H1 (cell line): ENCODE measurements at regions not wholly inside any gene's neighbourhood (a gene's known extent, or its start where the extent isn't known, plus 50 kb on each side); places are given as distances from the start of the nearest gene placed in this dataset.

ENCODE experiments used
- CTCF ChIA-PET: fragments of 300-600 bp; sonication (Branson Sonifier 250); formaldehyde crosslinking; loops from one replicate; lab custom pipeline; 2021; ENCODE audit not compliant: partially characterized antibody; lab: Charles Lee
- POLR2A ChIA-PET: fragments of 300-600 bp; sonication (Branson Sonifier 250); formaldehyde crosslinking; loops from one replicate; lab custom pipeline; 2021; ENCODE audit warnings: inconsistent platforms; ENCODE audit not compliant: partially characterized antibody; lab: Charles Lee
- DNase-seq, 2 experiments: peaks; one replicate each; pipeline versions ENCODE4 v3.0.0 to v3.0.0-alpha.2; 2010 to 2022; ENCODE audit warnings: low spot score in 2 of 2, low read depth in 1 of 2, mixed read lengths in 1 of 2
- FAIRE-seq: peaks from 2 replicates; lab custom pipeline; 2011; peaks lifted over from hg19 to GRCh38; lab: Jason Lieb, UNC
- H2AFZ ChIP-seq: 2 replicates; pipeline ENCODE4 v1.8.1; 2012; ENCODE audit warnings: low read length, inconsistent platforms
- H2AK5ac ChIP-seq: 2 replicates; pipeline ENCODE4 v1.6.1; 2013; ENCODE audit warnings: low read depth, low read length
- H2BK120ac ChIP-seq: replicated peaks from 2 replicates; pipeline ENCODE3; 2013; ENCODE audit warnings: low read depth, low read length, inconsistent platforms
- H2BK12ac ChIP-seq: 2 replicates; pipeline ENCODE4 v1.6.1; 2013; ENCODE audit warnings: low read depth, low read length
- H2BK15ac ChIP-seq: 2 replicates; pipeline ENCODE4 v1.6.1; 2013; ENCODE audit warnings: low read length
- H2BK20ac ChIP-seq: 2 replicates; pipeline ENCODE4 v1.6.1; 2013; ENCODE audit warnings: low read length
- H2BK5ac ChIP-seq: 2 replicates; pipeline ENCODE4 v1.6.1; 2013; ENCODE audit warnings: low read depth, low read length
- H3K14ac ChIP-seq: 2 replicates; pipeline ENCODE4 v1.6.1; 2013; ENCODE audit warnings: inconsistent platforms; ENCODE audit not compliant: insufficient read length
- H3K18ac ChIP-seq: 2 replicates; pipeline ENCODE4 v1.6.1; 2013; ENCODE audit warnings: low read length; ENCODE audit errors: extremely low read depth
- H3K23ac ChIP-seq: 2 replicates; pipeline ENCODE4 v1.6.1; 2013; ENCODE audit warnings: inconsistent platforms; ENCODE audit not compliant: insufficient read length
- H3K23me2 ChIP-seq: 2 replicates; pipeline ENCODE4 v1.6.1; 2013; ENCODE audit warnings: low read depth, low read length
- H3K27ac ChIP-seq: 2 replicates; pipeline ENCODE4 v1.6.1; 2011; ENCODE audit warnings: low read depth, low read length, inconsistent platforms
- H3K27me3 ChIP-seq, 4 experiments: replicated peaks in 1 of 4; 1 replicate in 1 of 4; 2 replicates in 3 of 4; pipeline versions ENCODE4 v1.6.1 to v1.8.1; 2011 to 2013; ENCODE audit warnings: low read length in 3 of 4, mild to moderate bottlenecking in 3 of 4, inconsistent platforms in 2 of 4, mixed read lengths in 2 of 4, moderate library complexity in 1 of 4; ENCODE audit not compliant: control insufficient read depth in 3 of 4, insufficient read depth in 3 of 4; ENCODE audit errors: extremely low read depth in 1 of 4
- H3K36me3 ChIP-seq, 4 experiments: 2 replicates each; pipeline versions ENCODE4 v1.6.1 to v1.8.1; 2011 to 2013; ENCODE audit warnings: mild to moderate bottlenecking in 4 of 4, low read length in 3 of 4, moderate library complexity in 2 of 4, control low read depth in 1 of 4, inconsistent platforms in 1 of 4; ENCODE audit not compliant: insufficient read depth in 4 of 4, control insufficient read depth in 2 of 4
- H3K4ac ChIP-seq: replicated peaks from 2 replicates; pipeline ENCODE3; 2013; ENCODE audit warnings: low read length, low read depth, mixed read lengths, inconsistent platforms; ENCODE audit not compliant: insufficient read length
- H3K4me1 ChIP-seq, 4 experiments: replicated peaks in 1 of 4; 1 replicate in 1 of 4; 2 replicates in 3 of 4; pipeline versions ENCODE4 v1.6.1 to v1.8.1; 2011 to 2013; ENCODE audit warnings: low read length in 3 of 4, inconsistent platforms in 2 of 4, mixed read lengths in 1 of 4; ENCODE audit not compliant: insufficient read depth in 4 of 4, control insufficient read depth in 3 of 4
- H3K4me2 ChIP-seq, 2 experiments: 2 replicates each; pipeline versions ENCODE4 v1.6.1 to v1.8.1; 2011 to 2013; ENCODE audit warnings: low read depth in 2 of 2, low read length in 2 of 2, control low read depth in 1 of 2, inconsistent platforms in 1 of 2, mild to moderate bottlenecking in 1 of 2; ENCODE audit not compliant: insufficient read depth in 1 of 2
- H3K4me3 ChIP-seq, 4 experiments: fragments of 200-600, 300-600 bp in 1 of 4; sonication (generic), shearing (Covaris generic), sonication (Bioruptor Twin) in 1 of 4; 2 replicates each; pipeline versions ENCODE4 v1.5.1 to v1.8.1; 2011 to 2016; ENCODE audit warnings: low read length in 4 of 4, low read depth in 3 of 4, control low read depth in 2 of 4, inconsistent platforms in 2 of 4, mild to moderate bottlenecking in 2 of 4, mixed read lengths in 1 of 4, moderate library complexity in 1 of 4; ENCODE audit not compliant: insufficient read depth in 2 of 4; ENCODE audit errors: extremely low read depth in 1 of 4
- H3K56ac ChIP-seq: replicated peaks from 2 replicates; pipeline ENCODE3; 2013; ENCODE audit warnings: low read depth, mild to moderate bottlenecking, mixed read lengths, low read length, inconsistent platforms; ENCODE audit not compliant: insufficient read length
- H3K79me1 ChIP-seq: 2 replicates; pipeline ENCODE4 v1.6.1; 2013; ENCODE audit warnings: low read depth, low read length, control low read depth
- H3K79me2 ChIP-seq, 2 experiments: 2 replicates each; pipeline versions ENCODE4 v1.6.1 to v1.8.1; 2012 to 2013; ENCODE audit warnings: low read length in 2 of 2, mild to moderate bottlenecking in 2 of 2, inconsistent platforms in 1 of 2; ENCODE audit not compliant: insufficient read depth in 2 of 2, control insufficient read depth in 1 of 2
- H3K9ac ChIP-seq, 4 experiments: replicated peaks in 1 of 4; 1 replicate in 1 of 4; 2 replicates in 3 of 4; pipeline versions ENCODE4 v1.6.1 to v1.8.1; 2011 to 2013; ENCODE audit warnings: low read depth in 3 of 4, low read length in 3 of 4, control low read depth in 2 of 4, mild to moderate bottlenecking in 2 of 4, moderate library complexity in 2 of 4, inconsistent platforms in 1 of 4; ENCODE audit errors: extremely low read depth in 1 of 4
- H3K9me3 ChIP-seq, 2 experiments: 2 replicates each; pipeline versions ENCODE4 v1.6.1 to v1.8.1; 2012 to 2013; ENCODE audit warnings: mild to moderate bottlenecking in 2 of 2, moderate library complexity in 2 of 2, control low read depth in 1 of 2, inconsistent platforms in 1 of 2, low read depth in 1 of 2, low read length in 1 of 2, mixed read lengths in 1 of 2; ENCODE audit not compliant: insufficient read depth in 2 of 2
- H4K20me1 ChIP-seq, 2 experiments: replicated peaks in 1 of 2; 2 replicates each; pipeline versions ENCODE3 to v1.8.1; 2011 to 2013; ENCODE audit warnings: inconsistent platforms in 2 of 2, low read length in 2 of 2, mild to moderate bottlenecking in 1 of 2; ENCODE audit not compliant: insufficient read depth in 2 of 2, control insufficient read depth in 1 of 2
- H4K5ac ChIP-seq: 2 replicates; pipeline ENCODE4 v1.6.1; 2013; ENCODE audit warnings: low read length, low read depth, mixed read lengths, inconsistent platforms; ENCODE audit not compliant: insufficient read length
- H4K8ac ChIP-seq: 2 replicates; pipeline ENCODE4 v1.8.0; 2013; ENCODE audit warnings: mild to moderate bottlenecking, moderate library complexity, low read length, inconsistent platforms; ENCODE audit not compliant: insufficient read depth; ENCODE audit errors: extremely low read depth
- H4K91ac ChIP-seq: replicated peaks from 2 replicates; pipeline ENCODE3; 2013; ENCODE audit warnings: low read length, mixed read lengths, inconsistent platforms; ENCODE audit not compliant: insufficient read length
- ATF3 ChIP-seq: IDR thresholded peaks from 2 replicates; pipeline ENCODE4 v1.6.1; 2011; ENCODE audit warnings: low read depth, mild to moderate bottlenecking, low read length; ENCODE audit not compliant: insufficient read depth
- BACH1 ChIP-seq: IDR thresholded peaks from 2 replicates; pipeline ENCODE4 v1.6.1; 2012; ENCODE audit warnings: low read length, improper control_type of control experiment
- BRCA1 ChIP-seq: IDR thresholded peaks from 2 replicates; pipeline ENCODE4 v1.6.1; 2012; ENCODE audit warnings: low read depth, low read length, improper control_type of control experiment
- CBX5 ChIP-seq: fragments of 300-800, 300-1000 bp; sonication (generic); IDR thresholded peaks from 2 replicates; pipeline ENCODE4 v1.7.1; 2016; ENCODE audit warnings: antibody characterized with exemption, low read length, low read depth
- CBX8 ChIP-seq: fragments of 300-800, 300-1000 bp; sonication (generic); IDR thresholded peaks from 2 replicates; pipeline ENCODE4 v1.7.1; 2016; ENCODE audit warnings: low read depth, low read length, borderline replicate concordance
- KDM1A ChIP-seq: fragments of 200-600, 300-600 bp; sonication (generic); IDR thresholded peaks from 2 replicates; pipeline ENCODE4 v1.7.1; 2016; ENCODE audit warnings: mild to moderate bottlenecking, low read length, borderline replicate concordance
- RNF2 ChIP-seq: fragments of 200-900, 300-1000 bp; sonication (generic); IDR thresholded peaks from 2 replicates; pipeline ENCODE4 v1.7.1; 2016; ENCODE audit warnings: borderline replicate concordance, low read depth, mild to moderate bottlenecking, antibody characterized with exemption, low read length; ENCODE audit not compliant: poor library complexity, severe bottlenecking; ENCODE audit errors: missing control alignments
- WGBS, 2 experiments: shearing (Covaris generic) in 1 of 2; methylation state at CpG; one replicate each; pipeline versions ENCODE4 v1.1.6 to v1.1.7; 2013 to 2015; ENCODE audit warnings: low lambda C conversion rate in 2 of 2, mixed read lengths in 2 of 2, inconsistent platforms in 1 of 2, low coverage in 1 of 2, missing lambda C conversion rate in 1 of 2; ENCODE audit not compliant: insufficient replicate concordance in 2 of 2, insufficient coverage in 1 of 2, insufficient read length in 1 of 2; ENCODE audit errors: extremely low coverage in 1 of 2, missing lambda C conversion rate in 1 of 2; 5-methylcytosine and 5-hydroxymethylcytosine counted together

DNA sequence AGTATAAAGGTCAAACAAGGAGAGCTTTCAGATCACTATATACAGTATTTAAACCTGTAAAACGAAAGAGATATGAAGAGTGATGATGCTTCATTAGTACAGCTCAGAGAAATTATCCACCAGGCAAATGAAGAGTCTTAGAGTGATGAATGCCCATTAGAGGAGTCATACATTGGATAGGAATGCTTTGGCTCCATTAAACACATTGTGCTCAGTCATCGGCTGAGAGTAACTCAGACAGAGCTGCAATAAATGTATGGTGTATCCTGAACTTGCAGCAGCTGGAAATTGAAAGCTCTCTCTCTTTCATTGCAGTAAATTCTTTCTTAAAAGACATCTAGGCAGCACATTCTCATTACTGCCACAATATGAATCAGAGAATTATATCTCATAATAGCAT, 340.8 kb upstream of the SPHKAP start:
- Histone ChIP-seq H2BK120ac (no peak overlapping the region), H4K8ac (no peak overlapping the region), H3K4me3 (no peak overlapping the region), H3K14ac (no peak overlapping the region), H2AK5ac (no peak overlapping the region), H2BK5ac (no peak overlapping the region), H3K4me1 (peaks cover 0 to 6% (median 2%) of the 10 kb centered on the region in 4 experiments; a peak in 2 of 7 replicates), H3K27ac (no peak overlapping the region), H2AFZ (no peak overlapping the region), H3K79me1 (no peaks in the 10 kb centered on the region), H4K91ac (no peak overlapping the region), H4K20me1 (no peaks in the 10 kb centered on the region), H3K23ac (no peak overlapping the region), H3K79me2 (no peaks in the 10 kb centered on the region), H4K5ac (no peak overlapping the region), H3K23me2 (no peaks in the 10 kb centered on the region), H3K36me3 (no peaks in the 10 kb centered on the region), H2BK20ac (no peak overlapping the region), H3K18ac (no peak overlapping the region), H3K4me2 (no peak overlapping the region), H3K56ac (no peak overlapping the region), H2BK12ac (no peak overlapping the region), H2BK15ac (no peak overlapping the region), H3K9me3 (peaks cover 4 to 10% of the 10 kb centered on the region in 2 experiments; a peak in 2 of 4 replicates), H3K9ac (no peak overlapping the region), H3K27me3 (no peaks in the 10 kb centered on the region), H3K4ac (no peak overlapping the region)
- FAIRE-seq = no peak
- WGBS, 2 experiments = 90% methylated on average over 2 of the region's 2 CpGs; no CpG with 5 or more reads in 1 of the 2 experiments
- no peak for DNase-seq
- ChIA-PET POLR2A (no interaction called here), CTCF (interaction anchor here (1.2 kb wide), 1 partner anchor 16 kb away, joined by 4 read pairs; no protein-coding TSS in a partner anchor)
- TF ChIP-seq BACH1 (no peak), KDM1A (no peak), BRCA1 (no peak), ATF3 (no peak), RNF2 (no peak), CBX5 (no peak), CBX8 (no peak)
